Transverse colon (tissue), 3 donors: ENCODE measurements at regions not wholly inside any gene's neighbourhood (a gene's known extent, or its start where the extent isn't known, plus 50 kb on each side); places are given as distances from the start of the nearest gene placed in this dataset.

Experiments
- EP300 ChIP-seq: sonication (generic); formaldehyde crosslinking; IDR thresholded peaks from one replicate; pipeline ENCODE4 v1.6.1; 2017; ENCODE audit warnings: antibody characterized with exemption, low read depth
- TF ChIP-seq, protein P1 (sequence below), 5 experiments: fragments of 200-600 bp in 3 of 5; fragments of 450-650 bp in 2 of 5; sonication (generic) in 3 of 5; IDR thresholded peaks; 1 replicate in 2 of 5; 2 replicates in 3 of 5; pipeline ENCODE4 v1.5.1; 2016 to 2017; ENCODE audit warnings: antibody characterized with exemption in 5 of 5, inconsistent platforms in 3 of 5, mild to moderate bottlenecking in 2 of 5, moderate library complexity in 1 of 5

DNA sequence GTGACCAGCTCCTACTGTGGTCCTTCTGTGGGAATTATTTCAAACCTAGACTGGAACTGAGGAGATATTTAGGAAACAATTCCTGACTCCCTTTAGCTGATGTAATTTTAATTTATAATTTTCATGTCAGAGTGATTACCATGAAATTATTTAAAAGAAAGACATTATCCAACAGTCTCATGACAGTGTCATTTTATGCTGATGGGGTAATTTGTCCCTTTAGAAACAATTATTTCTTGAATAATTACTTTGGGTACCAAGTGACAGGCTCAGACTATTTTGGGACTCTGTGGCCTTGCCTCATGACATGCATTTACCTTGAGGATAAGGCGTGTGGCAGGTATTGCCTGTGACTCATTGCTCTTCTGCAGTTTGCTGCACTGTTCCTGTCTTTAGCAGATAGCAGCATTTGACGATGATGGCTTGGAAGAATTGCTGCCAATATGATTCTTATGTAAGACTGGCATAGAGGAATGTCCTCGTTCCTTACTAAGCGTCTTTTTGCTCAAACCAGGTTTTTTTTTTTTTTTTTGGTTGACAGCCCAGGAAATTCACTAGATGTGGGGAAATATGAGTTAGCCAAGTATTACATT is 206.0 kb upstream of the HMCN1 start:
- no peak for TF ChIP-seq EP300
- TF ChIP-seq, protein P1, sequence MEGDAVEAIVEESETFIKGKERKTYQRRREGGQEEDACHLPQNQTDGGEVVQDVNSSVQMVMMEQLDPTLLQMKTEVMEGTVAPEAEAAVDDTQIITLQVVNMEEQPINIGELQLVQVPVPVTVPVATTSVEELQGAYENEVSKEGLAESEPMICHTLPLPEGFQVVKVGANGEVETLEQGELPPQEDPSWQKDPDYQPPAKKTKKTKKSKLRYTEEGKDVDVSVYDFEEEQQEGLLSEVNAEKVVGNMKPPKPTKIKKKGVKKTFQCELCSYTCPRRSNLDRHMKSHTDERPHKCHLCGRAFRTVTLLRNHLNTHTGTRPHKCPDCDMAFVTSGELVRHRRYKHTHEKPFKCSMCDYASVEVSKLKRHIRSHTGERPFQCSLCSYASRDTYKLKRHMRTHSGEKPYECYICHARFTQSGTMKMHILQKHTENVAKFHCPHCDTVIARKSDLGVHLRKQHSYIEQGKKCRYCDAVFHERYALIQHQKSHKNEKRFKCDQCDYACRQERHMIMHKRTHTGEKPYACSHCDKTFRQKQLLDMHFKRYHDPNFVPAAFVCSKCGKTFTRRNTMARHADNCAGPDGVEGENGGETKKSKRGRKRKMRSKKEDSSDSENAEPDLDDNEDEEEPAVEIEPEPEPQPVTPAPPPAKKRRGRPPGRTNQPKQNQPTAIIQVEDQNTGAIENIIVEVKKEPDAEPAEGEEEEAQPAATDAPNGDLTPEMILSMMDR (IDR thresholded peaks at IDR 0.05), result no peak
